IMR-90 (cell line): ENCODE measurements at regions not wholly inside any gene's neighbourhood (a gene's known extent, or its start where the extent isn't known, plus 50 kb on each side); places are given as distances from the start of the nearest gene placed in this dataset.

Experiments used
- ATAC-seq: fragments of 200-7000 bp; cut with Tn5 transposase; 2 replicates; pipeline ENCODE4 v1.9.1; 2020; ENCODE audit warnings: low read depth, mild to moderate bottlenecking, moderate library complexity
- BruUV-seq: library from RNA; stranded (reverse); fragments of 400-500 nt; replicated peaks from 2 replicates; lab custom pipeline; 2021; lab: Mats Ljungman, UMichigan
- CTCF ChIA-PET: fragments of 300-600 bp; formaldehyde crosslinking; extraction: SDS; loops from one replicate; lab custom pipeline; 2021; ENCODE audit warnings: antibody characterized with exemption; lab: Yijun Ruan, JAX
- POLR2A ChIA-PET: fragments of 300-600 bp; sonication (Branson Sonifier 250); formaldehyde crosslinking; loops from one replicate; lab custom pipeline; 2022; ENCODE audit warnings: antibody characterized with exemption; ENCODE audit not compliant: unreplicated experiment; lab: Charles Lee
- DNase-seq: peaks from one replicate; pipeline ENCODE4 v3.0.0; 2013
- H2AFZ ChIP-seq: replicated peaks from 2 replicates; pipeline ENCODE3; 2013; ENCODE audit warnings: low read length, mild to moderate bottlenecking; ENCODE audit not compliant: poor library complexity
- H2AK5ac ChIP-seq: 2 replicates; pipeline ENCODE4 v1.6.1; 2013; ENCODE audit warnings: low read depth, low read length, inconsistent platforms
- H2AK9ac ChIP-seq: replicated peaks from 2 replicates; pipeline ENCODE3; 2013; ENCODE audit warnings: mild to moderate bottlenecking, low read depth, low read length, moderate library complexity; ENCODE audit not compliant: poor library complexity
- H2BK120ac ChIP-seq: 2 replicates; pipeline ENCODE4 v1.6.1; 2013; ENCODE audit warnings: low read depth, low read length, inconsistent platforms
- H2BK15ac ChIP-seq: 3 replicates; pipeline ENCODE4 v1.6.1; 2013; ENCODE audit warnings: low read depth, low read length, inconsistent platforms
- H2BK20ac ChIP-seq: 2 replicates; pipeline ENCODE4 v1.6.1; 2013; ENCODE audit warnings: low read depth, mild to moderate bottlenecking, inconsistent platforms, low read length, moderate library complexity
- H2BK5ac ChIP-seq: 2 replicates; pipeline ENCODE4 v1.6.1; 2013; ENCODE audit warnings: mild to moderate bottlenecking, low read depth, low read length, inconsistent platforms; ENCODE audit not compliant: poor library complexity, severe bottlenecking
- H3K14ac ChIP-seq: replicated peaks from 2 replicates; pipeline ENCODE4 v1.6.1; 2013; ENCODE audit warnings: low read depth, low read length, inconsistent platforms
- H3K18ac ChIP-seq: 2 replicates; pipeline ENCODE4 v1.6.1; 2013; ENCODE audit warnings: low read depth, low read length, control low read depth
- H3K23ac ChIP-seq: 2 replicates; pipeline ENCODE4 v1.6.1; 2013; ENCODE audit warnings: low read depth, low read length, inconsistent platforms
- H3K27ac ChIP-seq: 2 replicates; pipeline ENCODE4 v1.5.1; 2013; ENCODE audit warnings: mild to moderate bottlenecking, control low read depth, low read length; ENCODE audit not compliant: insufficient read depth
- H3K27me3 ChIP-seq: 2 replicates; pipeline ENCODE4 v1.6.1; 2013; ENCODE audit warnings: low read length; ENCODE audit not compliant: control insufficient read depth, insufficient read depth
- H3K36me3 ChIP-seq: 2 replicates; pipeline ENCODE4 v1.6.1; 2013; ENCODE audit warnings: low read length, mixed read lengths; ENCODE audit not compliant: control insufficient read depth, insufficient read depth
- H3K4ac ChIP-seq: 2 replicates; pipeline ENCODE4 v1.6.1; 2013; ENCODE audit warnings: low read depth, low read length, inconsistent platforms
- H3K4me1 ChIP-seq: 2 replicates; pipeline ENCODE4 v1.6.1; 2013; ENCODE audit warnings: low read length, mixed read lengths; ENCODE audit not compliant: control insufficient read depth, insufficient read depth
- H3K4me2 ChIP-seq: 2 replicates; pipeline ENCODE4 v1.6.1; 2013; ENCODE audit warnings: low read depth, mild to moderate bottlenecking, control low read depth, low read length, moderate library complexity
- H3K4me3 ChIP-seq: 2 replicates; pipeline ENCODE4 v1.5.1; 2013; ENCODE audit warnings: low read depth, mild to moderate bottlenecking, control low read depth, low read length, moderate library complexity; ENCODE audit not compliant: insufficient read depth
- H3K56ac ChIP-seq: 2 replicates; pipeline ENCODE4 v1.6.1; 2013; ENCODE audit warnings: low read length, inconsistent platforms; ENCODE audit not compliant: insufficient read depth; ENCODE audit errors: extremely low read depth
- H3K79me1 ChIP-seq, 2 experiments: 2 replicates each; pipeline ENCODE4 v1.6.1; 2013; ENCODE audit warnings: low read length in 2 of 2, inconsistent platforms in 1 of 2, low read depth in 1 of 2
- H3K9ac ChIP-seq: 2 replicates; pipeline ENCODE4 v1.6.1; 2013; ENCODE audit warnings: low read depth, low read length, control low read depth
- H3K9me1 ChIP-seq: 2 replicates; pipeline ENCODE4 v1.6.1; 2013; ENCODE audit warnings: low read length, inconsistent platforms; ENCODE audit not compliant: insufficient read depth
- H3K9me3 ChIP-seq: 2 replicates; pipeline ENCODE4 v1.6.1; 2013; ENCODE audit warnings: low read length; ENCODE audit not compliant: control insufficient read depth, insufficient read depth
- H4K20me1 ChIP-seq: 2 replicates; pipeline ENCODE4 v1.6.1; 2013; ENCODE audit warnings: low read length, inconsistent platforms; ENCODE audit not compliant: insufficient read depth
- H4K5ac ChIP-seq: 2 replicates; pipeline ENCODE4 v1.6.1; 2013; ENCODE audit warnings: mild to moderate bottlenecking, low read depth, low read length, control low read depth
- H4K8ac ChIP-seq, 2 experiments: 2 replicates each; pipeline ENCODE4 v1.6.1; 2013; ENCODE audit warnings: low read depth in 2 of 2, low read length in 2 of 2, control low read depth in 1 of 2, inconsistent platforms in 1 of 2
- H4K91ac ChIP-seq: 2 replicates; pipeline ENCODE4 v1.6.1; 2013; ENCODE audit warnings: low read depth, low read length, inconsistent platforms; ENCODE audit not compliant: insufficient read depth
- MAZ ChIP-seq: IDR thresholded peaks from 2 replicates; pipeline ENCODE4 v1.6.1; 2012; ENCODE audit warnings: low read depth, mild to moderate bottlenecking, low read length, improper control_type of control experiment, moderate library complexity, borderline replicate concordance
- WGBS, 2 experiments: methylation state at CpG; one replicate each; pipeline versions ENCODE4 v1.1.5 to v1.1.7; 2013; ENCODE audit warnings: missing lambda C conversion rate in 2 of 2; ENCODE audit not compliant: insufficient read length in 1 of 2; ENCODE audit errors: extremely low coverage in 2 of 2; 5-methylcytosine and 5-hydroxymethylcytosine counted together
- dilution Hi-C: fragments of 300-500 bp; cut with HindIII; formaldehyde crosslinking; loops from one replicate; pipeline ENCODE4 v1.14.3; 2018; ENCODE audit warnings: low sequenced_read_pairs; ENCODE audit not compliant: unreplicated experiment
- in situ Hi-C: fragments of 300-500 bp; cut with MboI; formaldehyde crosslinking; loops from 3 replicates; pipeline ENCODE4 v1.14.3; 2019; ENCODE audit warnings: low sequenced_read_pairs, inconsistent platforms, mixed read lengths
- intact Hi-C: fragments of 100-400 bp; cut with micrococcal nuclease; formaldehyde crosslinking; loops from 2 replicates; pipeline ENCODE4 v1.10.0; 2022

DNA sequence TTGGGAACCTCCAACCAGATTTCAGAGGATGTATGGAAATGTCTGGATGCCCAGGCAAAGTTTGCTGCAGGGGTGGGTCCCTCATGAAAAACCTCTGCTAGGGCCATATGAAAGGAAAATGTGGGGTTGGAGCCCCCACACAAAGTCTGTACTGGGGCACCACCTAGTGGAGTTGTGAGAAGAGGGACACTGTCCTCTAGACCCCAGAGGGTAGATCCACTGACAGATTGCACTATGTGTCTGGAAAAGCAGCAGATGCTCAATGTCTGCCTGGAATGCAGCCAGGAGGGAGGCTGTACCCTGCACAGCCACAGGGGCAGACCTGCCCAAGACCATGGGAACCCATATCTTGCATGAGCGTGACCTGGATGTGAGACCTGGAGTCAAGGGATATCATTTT is 573.7 kb upstream of the NXPH2 start:
- ATAC-seq (no peak), DNase-seq (no peak)
- ChIA-PET POLR2A (no interaction called here), CTCF (no interaction called here)
- Histone ChIP-seq H3K18ac (no peak overlapping the region), H3K27ac (no peak overlapping the region), H4K8ac (no peak overlapping the region), H2AK9ac (no peak overlapping the region), H2BK5ac (no peak overlapping the region), H2BK120ac (no peak overlapping the region), H3K9me1 (no peaks in the 10 kb centered on the region), H3K9me3 (peaks cover 8% of the 10 kb centered on the region; the same call in 1 of the 2 replicates), H3K36me3 (no peaks in the 10 kb centered on the region), H3K4me3 (no peak overlapping the region), H3K56ac (no peak overlapping the region), H4K20me1 (no peaks in the 10 kb centered on the region), H3K27me3 (no peaks in the 10 kb centered on the region), H2BK15ac (no peak overlapping the region), H3K4me1 (no peaks in the 10 kb centered on the region), H4K5ac (no peak overlapping the region), H3K4ac (no peak overlapping the region), H3K9ac (no peak overlapping the region), H2AK5ac (no peak overlapping the region), H2AFZ (no peak overlapping the region), H2BK20ac (no peak overlapping the region), H4K91ac (no peak overlapping the region), H3K14ac (no peak overlapping the region), H3K23ac (no peak overlapping the region), H3K4me2 (no peak overlapping the region), H3K79me1 (no peaks in the 10 kb centered on the region)
- BruUV-seq, result no TSS peak
- TF ChIP-seq MAZ, result no peak
- intact Hi-C loops, result no loop called here
- WGBS, 2 experiments, result no CpG with 5 or more reads among the region's 1 CpG
- in situ Hi-C loops, result no loop called here
- dilution Hi-C loops, result no loop called here
